DND-41 (cell line): ENCODE measurements at regions not wholly inside any gene's neighbourhood (a gene's known extent, or its start where the extent isn't known, plus 50 kb on each side); places are given as distances from the start of the nearest gene placed in this dataset.

Source experiments
- ATAC-seq: fragments of 200-7000 bp; cut with Tn5 transposase; 3 replicates; pipeline ENCODE4 v1.9.1; 2021; ENCODE audit warnings: low read depth; ENCODE audit not compliant: insufficient read depth
- DNase-seq: peaks from one replicate; pipeline ENCODE4 v3.0.0-alpha.2; 2020
- H2AFZ ChIP-seq: 2 replicates; pipeline ENCODE4 v1.6.0; 2012; ENCODE audit warnings: low read depth, low read length
- H3K27ac ChIP-seq: 2 replicates; pipeline ENCODE4 v1.5.1; 2012; ENCODE audit warnings: low read length, inconsistent platforms
- H3K27me3 ChIP-seq: fragments of 200-600 bp; sonication (generic); 2 replicates; pipeline ENCODE4 v1.6.0; 2012; ENCODE audit warnings: low read length, mild to moderate bottlenecking, inconsistent platforms; ENCODE audit not compliant: insufficient read depth, poor library complexity
- H3K36me3 ChIP-seq: 2 replicates; pipeline ENCODE4 v1.5.1; 2012; ENCODE audit warnings: low read length, inconsistent platforms; ENCODE audit not compliant: insufficient read depth
- H3K4me1 ChIP-seq: 2 replicates; pipeline ENCODE4 v1.5.1; 2012; ENCODE audit warnings: mild to moderate bottlenecking, low read length; ENCODE audit not compliant: insufficient read depth
- H3K4me2 ChIP-seq: 2 replicates; pipeline ENCODE4 v1.6.0; 2012; ENCODE audit warnings: mild to moderate bottlenecking, moderate library complexity, low read length, inconsistent platforms; ENCODE audit not compliant: insufficient read depth
- H3K4me3 ChIP-seq, 2 experiments: fragments of 200-600 bp in 1 of 2; shearing (Covaris generic) in 1 of 2; 2 replicates each; pipeline ENCODE4 v1.5.1; 2012 to 2016; ENCODE audit warnings: inconsistent platforms in 2 of 2, low read length in 2 of 2, mild to moderate bottlenecking in 2 of 2, low read depth in 1 of 2, moderate library complexity in 1 of 2
- H3K79me2 ChIP-seq: 2 replicates; pipeline ENCODE4 v1.6.0; 2012; ENCODE audit warnings: low read length, inconsistent platforms; ENCODE audit not compliant: insufficient read depth
- H3K9ac ChIP-seq: 2 replicates; pipeline ENCODE4 v1.6.0; 2012; ENCODE audit warnings: low read depth, mild to moderate bottlenecking, inconsistent platforms, low read length, moderate library complexity
- H3K9me3 ChIP-seq: 2 replicates; pipeline ENCODE4 v1.5.1; 2012; ENCODE audit warnings: low read length, moderate library complexity, mild to moderate bottlenecking, inconsistent platforms; ENCODE audit not compliant: insufficient read depth, severe bottlenecking
- H4K20me1 ChIP-seq: 2 replicates; pipeline ENCODE4 v1.6.0; 2012; ENCODE audit warnings: low read length; ENCODE audit not compliant: insufficient read depth
- CTCF ChIP-seq: IDR thresholded peaks from 2 replicates; pipeline ENCODE4 v1.5.1; 2012; ENCODE audit warnings: borderline replicate concordance, low read length, moderate library complexity, mild to moderate bottlenecking; ENCODE audit not compliant: poor library complexity, severe bottlenecking; ENCODE audit errors: extremely low read depth
- EZH2 ChIP-seq: IDR thresholded peaks from 3 replicates; pipeline ENCODE4 v1.6.1; 2012; ENCODE audit warnings: borderline replicate concordance, low read depth, mild to moderate bottlenecking, moderate library complexity, low read length, inconsistent platforms; ENCODE audit not compliant: severe bottlenecking

- TF ChIP-seq EZH2, result no peak
- TF ChIP-seq CTCF, result no peak
- Histone ChIP-seq H3K4me2 (no peak overlapping the region), H3K27me3 (no peaks in the 10 kb centered on the region), H3K9ac (no peak overlapping the region), H4K20me1 (no peaks in the 10 kb centered on the region), H2AFZ (no peak overlapping the region), H3K27ac (no peak overlapping the region), H3K4me1 (no peaks in the 10 kb centered on the region), H3K36me3 (no peaks in the 10 kb centered on the region), H3K79me2 (no peaks in the 10 kb centered on the region), H3K4me3 (no peak overlapping the region), H3K9me3 (no peaks in the 10 kb centered on the region)
- DNase-seq (no peak), ATAC-seq (no peak)
These were observed 124.1 kb downstream of the PRDM9 start for GRCh38 chr5:23631302-23632045.

- Histone ChIP-seq H3K9me3 (no peaks in the 10 kb centered on the region), H3K36me3 (no peaks in the 10 kb centered on the region), H2AFZ (no peak overlapping the region), H4K20me1 (no peaks in the 10 kb centered on the region), H3K27me3 (no peaks in the 10 kb centered on the region), H3K79me2 (no peaks in the 10 kb centered on the region), H3K4me2 (no peak overlapping the region), H3K9ac (no peak overlapping the region), H3K4me1 (no peaks in the 10 kb centered on the region), H3K27ac (no peak overlapping the region), H3K4me3 (no peak overlapping the region)
- DNase-seq (no peak), ATAC-seq (no peak)
- TF ChIP-seq EZH2 (no peak), CTCF (no peak)
These were observed 128.5 kb downstream of the PRDM9 start for GRCh38 chr5:23635938-23636337.

- no peak for ATAC-seq
- DNase-seq, result no peak
- H3K36me3 ChIP-seq, result no peaks in the 10 kb centered on the region
These were observed 131.9 kb downstream of the PRDM9 start for GRCh38 chr5:23639326-23639725.

More at GRCh38 chr5:23639326-23639725, 131.9 kb downstream of the PRDM9 start:
- Histone ChIP-seq H3K9ac (no peak overlapping the region), H3K4me3 (no peak overlapping the region), H3K27me3 (no peaks in the 10 kb centered on the region), H3K4me1 (no peaks in the 10 kb centered on the region), H3K4me2 (no peak overlapping the region), H2AFZ (no peak overlapping the region), H3K79me2 (no peaks in the 10 kb centered on the region), H3K27ac (no peak overlapping the region), H4K20me1 (no peaks in the 10 kb centered on the region), H3K9me3 (no peaks in the 10 kb centered on the region)
- no peak for TF ChIP-seq CTCF
- TF ChIP-seq EZH2, result no peak
